ENCODE measurements at regions not wholly inside any gene's neighbourhood (a gene's known extent, or its start where the extent isn't known, plus 50 kb on each side); places are given as distances from the start of the nearest gene placed in this dataset.
"Not testable (repeated sequence)": the region's sequence is repeated elsewhere in the genome, so short reads cannot be mapped to it uniquely, and the experiment has no call there.

DNA sequence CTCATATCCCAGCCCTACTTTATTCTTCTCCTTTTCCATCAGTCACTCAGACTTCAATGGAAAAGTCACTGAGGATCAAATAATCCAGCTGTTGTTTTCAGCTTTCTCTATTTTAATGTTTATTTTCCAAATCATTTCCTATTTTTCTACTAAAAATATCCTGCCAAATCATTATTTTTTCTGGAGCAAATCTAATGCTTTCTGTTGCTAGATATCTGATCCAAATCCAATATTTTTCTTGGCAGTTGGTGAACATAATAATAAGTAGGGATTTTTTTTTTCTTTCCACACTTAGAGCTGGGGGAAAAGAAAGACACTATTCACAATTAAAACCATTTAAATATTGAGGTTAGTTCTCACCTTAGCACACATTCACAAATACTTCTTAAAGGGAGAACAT is 656.1 kb downstream of the DACH1 start:
- no peak overlapping the region for H3K27ac ChIP-seq (ENCODE audit: low read length)
- intact Hi-C loops (cut with micrococcal nuclease) = no loop called here
- CTCF ChIA-PET = no interaction called here

DNA sequence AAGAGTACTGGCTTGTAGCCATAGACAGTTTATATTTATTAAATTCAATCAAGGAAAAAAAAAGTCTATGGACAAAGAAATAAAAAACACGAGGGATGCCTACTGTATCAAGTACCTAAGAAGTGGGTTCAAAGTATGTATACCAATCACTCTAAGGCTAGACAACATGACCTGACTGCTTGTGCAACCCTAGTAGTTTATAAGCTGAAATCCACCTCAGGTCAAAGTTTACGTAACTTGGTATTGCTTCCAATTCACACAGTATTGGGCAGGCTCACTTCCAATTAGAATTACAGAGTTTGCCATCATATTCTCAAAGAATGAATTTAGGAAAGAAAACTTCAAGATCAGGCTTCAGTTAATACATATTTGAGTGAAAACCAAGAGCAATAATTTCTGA is 657.8 kb downstream of the DACH1 start:
- Histone ChIP-seq H2AFZ (ENCODE audit: low read length) (no peak overlapping the region), H3K79me2 (ENCODE audit: low read length) (no peaks in the 10 kb centered on the region), H3K27me3 (ENCODE audit: low read length) (peaks cover 6% of the 10 kb centered on the region; the same call in 1 of the 2 replicates), H3K9ac (ENCODE audit: low read length) (no peak overlapping the region), H3K9me3 (ENCODE audit: low read length) (no peaks in the 10 kb centered on the region), H3K36me3 (ENCODE audit: low read depth, low read length) (no peaks in the 10 kb centered on the region), H3K9me2 (replicated peaks; ENCODE audit: low read length) (no peaks in the 10 kb centered on the region), H3K4me3 (ENCODE audit: low read length) (no peak overlapping the region), H3F3A (ENCODE audit: low read length, unreplicated experiment) (no peaks in the 10 kb centered on the region), H4K20me1 (ENCODE audit: low read length) (no peaks in the 10 kb centered on the region), H3K4me2 (ENCODE audit: low read length) (no peak overlapping the region), H3K4me1 (ENCODE audit: insufficient read depth, low read length) (no peaks in the 10 kb centered on the region), H3K27ac (ENCODE audit: low read length) (no peak overlapping the region)
- TF ChIP-seq, protein P1, sequence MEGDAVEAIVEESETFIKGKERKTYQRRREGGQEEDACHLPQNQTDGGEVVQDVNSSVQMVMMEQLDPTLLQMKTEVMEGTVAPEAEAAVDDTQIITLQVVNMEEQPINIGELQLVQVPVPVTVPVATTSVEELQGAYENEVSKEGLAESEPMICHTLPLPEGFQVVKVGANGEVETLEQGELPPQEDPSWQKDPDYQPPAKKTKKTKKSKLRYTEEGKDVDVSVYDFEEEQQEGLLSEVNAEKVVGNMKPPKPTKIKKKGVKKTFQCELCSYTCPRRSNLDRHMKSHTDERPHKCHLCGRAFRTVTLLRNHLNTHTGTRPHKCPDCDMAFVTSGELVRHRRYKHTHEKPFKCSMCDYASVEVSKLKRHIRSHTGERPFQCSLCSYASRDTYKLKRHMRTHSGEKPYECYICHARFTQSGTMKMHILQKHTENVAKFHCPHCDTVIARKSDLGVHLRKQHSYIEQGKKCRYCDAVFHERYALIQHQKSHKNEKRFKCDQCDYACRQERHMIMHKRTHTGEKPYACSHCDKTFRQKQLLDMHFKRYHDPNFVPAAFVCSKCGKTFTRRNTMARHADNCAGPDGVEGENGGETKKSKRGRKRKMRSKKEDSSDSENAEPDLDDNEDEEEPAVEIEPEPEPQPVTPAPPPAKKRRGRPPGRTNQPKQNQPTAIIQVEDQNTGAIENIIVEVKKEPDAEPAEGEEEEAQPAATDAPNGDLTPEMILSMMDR (conservative IDR thresholded peaks at IDR 0.05; ENCODE audit: low read depth, low read length) = no peak
- TF ChIP-seq EZH2phosphoT487 (IDR thresholded peaks at IDR 0.05; ENCODE audit: borderline replicate concordance, low read length) = no peak
- no peak for TF ChIP-seq EZH2 (IDR thresholded peaks at IDR 0.05; ENCODE audit: low read length, unreplicated experiment)
- BruUV-seq (replicated peaks) = no TSS peak
- DNase-seq (no peak), ATAC-seq (no peak)
- ChIA-PET POLR2A (ENCODE audit: unreplicated experiment) (no interaction called here), CTCF (no interaction called here)
- intact Hi-C loops (cut with micrococcal nuclease) = no loop called here

More for the DNA sequence above, 656.1 kb downstream of the DACH1 start:
- POLR2A ChIA-PET (ENCODE audit: unreplicated experiment) = interaction anchor here (0.7 kb wide), 1 partner anchor 29 kb away, joined by 6 read pairs; no protein-coding TSS in a partner anchor
- H4K20me1 ChIP-seq (ENCODE audit: low read length) = no peaks in the 10 kb centered on the region
- no peak overlapping the region for H2AFZ ChIP-seq (ENCODE audit: low read length)
- no peak overlapping the region for H3K4me3 ChIP-seq (ENCODE audit: low read length)
- no peak for TF ChIP-seq EZH2 (IDR thresholded peaks at IDR 0.05; ENCODE audit: low read length, unreplicated experiment)
- no peak for TF ChIP-seq EZH2phosphoT487 (IDR thresholded peaks at IDR 0.05; ENCODE audit: borderline replicate concordance, low read length)
- TF ChIP-seq, protein P1 (conservative IDR thresholded peaks at IDR 0.05; ENCODE audit: low read depth, low read length) = no peak
- peaks cover under 1% of the 10 kb centered on the region; the same call in 1 of the 2 replicates for H3K27me3 ChIP-seq (ENCODE audit: low read length)
- no peaks in the 10 kb centered on the region for H3K36me3 ChIP-seq (ENCODE audit: low read depth, low read length)
- no peaks in the 10 kb centered on the region for H3K9me2 ChIP-seq (replicated peaks; ENCODE audit: low read length)
- no peaks in the 10 kb centered on the region for H3K4me1 ChIP-seq (ENCODE audit: insufficient read depth, low read length)
- ATAC-seq (no peak), DNase-seq (no peak)
- H3K9me3 ChIP-seq (ENCODE audit: low read length) = no peaks in the 10 kb centered on the region
- H3K4me2 ChIP-seq (ENCODE audit: low read length) = no peak overlapping the region
- H3F3A ChIP-seq (ENCODE audit: low read length, unreplicated experiment) = no peaks in the 10 kb centered on the region
- H3K79me2 ChIP-seq (ENCODE audit: low read length) = no peaks in the 10 kb centered on the region
- H3K9ac ChIP-seq (ENCODE audit: low read length) = no peak overlapping the region
- no TSS peak for BruUV-seq (replicated peaks)

DNA sequence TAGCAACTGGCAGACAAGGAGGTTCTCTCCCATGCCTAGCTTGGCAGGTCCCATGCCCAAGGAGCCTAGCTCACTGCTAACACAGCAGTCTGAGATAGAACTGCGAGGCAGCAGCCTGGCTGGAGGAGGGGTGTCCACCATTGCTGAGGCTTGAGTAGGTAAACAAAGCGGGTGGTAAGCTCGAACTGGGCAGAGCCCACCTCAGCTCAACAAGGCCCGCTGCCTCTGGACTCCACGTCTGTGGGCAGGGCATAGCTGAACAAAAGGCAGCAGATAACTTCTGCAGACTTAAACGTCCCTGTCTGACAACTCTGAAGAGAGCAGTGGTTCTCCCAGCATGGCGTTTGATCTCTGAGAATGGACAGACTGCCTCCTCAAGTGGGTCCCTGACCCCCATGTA is 682.4 kb downstream of the DACH1 start:
- H3K4me2 ChIP-seq (ENCODE audit: low read length); ATAC-seq; H3K9me2 ChIP-seq (replicated peaks; ENCODE audit: low read length); BruUV-seq (replicated peaks); POLR2A ChIA-PET (ENCODE audit: unreplicated experiment); H3K4me3 ChIP-seq (ENCODE audit: low read length); H3K79me2 ChIP-seq (ENCODE audit: low read length); H3K9me3 ChIP-seq (ENCODE audit: low read length); intact Hi-C loops (cut with micrococcal nuclease); CTCF ChIA-PET; H4K20me1 ChIP-seq (ENCODE audit: low read length); DNase-seq; H3K27me3 ChIP-seq (ENCODE audit: low read length); H3F3A ChIP-seq (ENCODE audit: low read length, unreplicated experiment); H3K36me3 ChIP-seq (ENCODE audit: low read depth, low read length); H2AFZ ChIP-seq (ENCODE audit: low read length); H3K9ac ChIP-seq (ENCODE audit: low read length); H3K4me1 ChIP-seq (ENCODE audit: insufficient read depth, low read length); H3K27ac ChIP-seq (ENCODE audit: low read length): not testable (repeated sequence)

DNA sequence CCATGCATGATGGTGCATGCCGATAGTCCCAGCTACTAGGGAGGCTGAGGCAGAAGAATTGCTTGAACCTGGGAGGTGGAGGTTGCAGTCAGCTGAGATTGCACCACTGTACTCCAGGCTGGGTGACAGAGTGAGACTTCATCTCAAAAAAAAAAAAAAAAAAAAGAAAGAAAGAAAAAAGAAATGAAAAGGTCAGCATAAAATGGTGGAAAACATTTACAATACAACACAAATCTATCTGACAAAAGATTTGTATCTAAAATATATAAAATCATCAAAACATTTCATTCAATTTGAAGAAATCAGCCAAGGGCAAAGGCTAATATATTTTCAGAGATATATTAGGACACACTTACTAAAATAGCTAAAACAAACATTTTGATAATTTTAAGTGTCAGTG is 683.7 kb downstream of the DACH1 start:
- H3F3A ChIP-seq (ENCODE audit: low read length, unreplicated experiment); POLR2A ChIA-PET (ENCODE audit: unreplicated experiment); H3K4me1 ChIP-seq (ENCODE audit: insufficient read depth, low read length); H3K4me3 ChIP-seq (ENCODE audit: low read length); H3K79me2 ChIP-seq (ENCODE audit: low read length); H4K20me1 ChIP-seq (ENCODE audit: low read length); H3K9me2 ChIP-seq (replicated peaks; ENCODE audit: low read length); intact Hi-C loops (cut with micrococcal nuclease); H3K9me3 ChIP-seq (ENCODE audit: low read length); DNase-seq; H3K27me3 ChIP-seq (ENCODE audit: low read length); CTCF ChIA-PET; ATAC-seq; H3K4me2 ChIP-seq (ENCODE audit: low read length); H3K36me3 ChIP-seq (ENCODE audit: low read depth, low read length); H3K9ac ChIP-seq (ENCODE audit: low read length); BruUV-seq (replicated peaks); H3K27ac ChIP-seq (ENCODE audit: low read length); H2AFZ ChIP-seq (ENCODE audit: low read length): not testable (repeated sequence)
